SK-N-SH treated with all-trans-retinoic acid at 6 μM for 48 hours (cell line): ENCODE measurements at regions not wholly inside any gene's neighbourhood (a gene's known extent, or its start where the extent isn't known, plus 50 kb on each side); places are given as distances from the start of the nearest gene placed in this dataset.

Source experiments
- ARNTL ChIP-seq: fragments of 450-650 bp; formaldehyde crosslinking; IDR thresholded peaks from 2 replicates; pipeline ENCODE4 v1.5.0; 2020; ENCODE audit warnings: low read depth, mild to moderate bottlenecking, moderate library complexity, borderline replicate concordance
- TCF4 ChIP-seq: fragments of 250-450 bp; sonication (Bioruptor Pico); IDR thresholded peaks from 2 replicates; pipeline ENCODE4 v1.8.0; 2021; ENCODE audit warnings: mild to moderate bottlenecking, moderate library complexity, borderline replicate concordance
- TOX ChIP-seq: fragments of 250-450 bp; sonication (Bioruptor Pico); IDR thresholded peaks from 2 replicates; pipeline ENCODE4 v1.8.0; 2021; ENCODE audit warnings: mild to moderate bottlenecking, moderate library complexity, borderline replicate concordance
- ZFP3 ChIP-seq: fragments of 250-450 bp; sonication (Bioruptor Pico); IDR thresholded peaks from 2 replicates; pipeline ENCODE4 v1.5.0; 2020; ENCODE audit warnings: mild to moderate bottlenecking, moderate library complexity
- ZNF8 ChIP-seq: fragments of 450-650 bp; formaldehyde crosslinking; IDR thresholded peaks from 2 replicates; pipeline ENCODE4 v1.5.0; 2020; ENCODE audit warnings: mild to moderate bottlenecking, moderate library complexity

DNA sequence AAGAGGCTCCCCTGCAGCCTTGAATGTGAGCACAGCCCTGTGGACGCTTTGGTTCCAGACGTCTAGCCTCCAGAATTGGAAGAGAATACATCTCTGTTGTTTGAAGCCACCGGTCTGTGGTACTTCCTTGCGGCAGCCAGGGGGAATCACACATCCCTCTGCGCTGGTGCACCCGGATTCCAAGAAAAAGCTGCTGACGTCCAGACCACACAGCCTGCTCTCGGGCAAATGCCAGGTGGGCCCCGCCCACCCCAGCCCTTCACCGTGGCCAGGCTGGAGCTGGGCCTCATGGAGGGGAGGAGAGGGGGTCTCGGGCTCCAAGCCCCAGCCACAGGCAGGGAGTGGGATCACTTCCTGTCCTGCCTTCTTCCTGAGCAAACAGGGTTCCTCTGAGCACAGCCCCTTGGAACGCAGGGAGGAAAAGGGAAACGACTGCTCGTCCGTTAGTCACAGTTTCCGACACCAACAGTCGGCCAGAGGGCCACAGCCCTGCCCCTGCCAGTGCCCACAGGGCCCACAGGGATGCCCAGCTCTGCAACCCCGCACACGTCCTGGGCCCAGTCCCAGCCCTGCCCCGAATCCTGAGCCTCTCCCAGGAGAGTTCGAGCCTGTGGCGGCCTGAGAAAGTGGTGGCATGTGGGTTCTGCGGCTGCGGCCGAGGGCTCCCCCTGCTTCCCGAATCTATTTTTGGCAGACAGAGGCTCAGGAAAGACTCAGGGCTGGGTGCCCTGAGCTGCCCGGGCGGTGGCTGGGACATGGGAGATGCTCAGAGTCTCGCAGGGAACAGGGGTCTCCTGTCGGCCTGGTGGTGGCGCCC is 85.3 kb downstream of the RFLNA start:
- TF ChIP-seq TCF4 (CRISPR knock-in tag) = no peak
- no peak for TF ChIP-seq TOX (CRISPR knock-in tag)
- TF ChIP-seq ARNTL (CRISPR knock-in tag) = no peak
- TF ChIP-seq ZNF8 (CRISPR knock-in tag) = no peak
- TF ChIP-seq ZFP3 (CRISPR knock-in tag) = no peak
